HepG2 (cell line): ENCODE measurements at regions not wholly inside any gene's neighbourhood (a gene's known extent, or its start where the extent isn't known, plus 50 kb on each side); places are given as distances from the start of the nearest gene placed in this dataset.

Experiments used
- ATAC-seq: fragments of 200-7000 bp; cut with Tn5 transposase; 3 replicates; pipeline ENCODE4 v1.9.1; 2020; ENCODE audit warnings: mild to moderate bottlenecking, moderate library complexity
- BruUV-seq: library from RNA; stranded (reverse); fragments of 400-500 nt; replicated peaks from 2 replicates; lab custom pipeline; 2021; lab: Mats Ljungman, UMichigan
- CTCF ChIA-PET: fragments of 300-600 bp; formaldehyde crosslinking; extraction: SDS; loops from one replicate; lab custom pipeline; 2021; ENCODE audit warnings: low total read pairs, inconsistent platforms, low intra/inter-chr PET ratio; lab: Yijun Ruan, JAX
- POLR2A ChIA-PET: fragments of 350-600 bp; sonication (Branson Sonifier 250); formaldehyde crosslinking; loops from one replicate; lab custom pipeline; 2020; ENCODE audit warnings: antibody characterized with exemption, inconsistent platforms; lab: Yijun Ruan, JAX
- DNase-seq: peaks from one replicate; pipeline ENCODE4 v3.0.0-alpha.2; 2015; ENCODE audit warnings: low spot score
- FAIRE-seq: peaks from 3 replicates; lab custom pipeline; 2011; peaks lifted over from hg19 to GRCh38; lab: Jason Lieb, UNC
- H2AFZ ChIP-seq: one replicate; pipeline ENCODE4 v1.6.1; 2011; ENCODE audit warnings: low read length, inconsistent platforms
- H3K27ac ChIP-seq: fragments of 300-600 bp; 3 replicates; pipeline ENCODE4 v1.8.0; 2011; ENCODE audit warnings: mixed run types, mild to moderate bottlenecking, mixed read lengths, low read length, inconsistent platforms; ENCODE audit not compliant: insufficient read depth; ENCODE audit errors: extremely low read length
- H3K27me3 ChIP-seq, 2 experiments: fragments of 200-600 bp in 1 of 2; 2 replicates in 1 of 2; 3 replicates in 1 of 2; pipeline versions ENCODE4 v1.6.0 to v1.8.0; 2011; ENCODE audit warnings: low read length in 2 of 2, mild to moderate bottlenecking in 2 of 2, moderate library complexity in 2 of 2, inconsistent platforms in 1 of 2; ENCODE audit not compliant: insufficient read depth in 2 of 2, control insufficient read depth in 1 of 2
- H3K36me3 ChIP-seq, 2 experiments: fragments of 200-600 bp in 1 of 2; replicated peaks in 1 of 2; 2 replicates in 1 of 2; 3 replicates in 1 of 2; pipeline versions ENCODE4 v1.5.1 to v1.8.0; 2011; ENCODE audit warnings: low read length in 2 of 2, inconsistent platforms in 1 of 2; ENCODE audit not compliant: insufficient read depth in 2 of 2, control insufficient read depth in 1 of 2
- H3K4me1 ChIP-seq: 2 replicates; pipeline ENCODE4 v1.5.1; 2012; ENCODE audit warnings: low read length, inconsistent platforms; ENCODE audit not compliant: insufficient read depth
- H3K4me2 ChIP-seq: 2 replicates; pipeline ENCODE4 v1.6.0; 2011; ENCODE audit warnings: low read depth, low read length, inconsistent platforms
- H3K4me3 ChIP-seq, 3 experiments: fragments of 200-600 bp in 1 of 3; sonication (generic), shearing (Covaris generic) in 1 of 3; replicated peaks in 1 of 3; 2 replicates each; pipeline ENCODE4 v1.5.1; 2011 to 2016; ENCODE audit warnings: low read length in 3 of 3, inconsistent platforms in 2 of 3, low read depth in 2 of 3, mild to moderate bottlenecking in 2 of 3, control low read depth in 1 of 3, mixed read lengths in 1 of 3; ENCODE audit not compliant: insufficient read depth in 1 of 3
- H3K79me2 ChIP-seq: one replicate; pipeline ENCODE4 v1.6.1; 2011; ENCODE audit warnings: low read length, inconsistent platforms; ENCODE audit not compliant: insufficient read depth
- H3K9ac ChIP-seq: 2 replicates; pipeline ENCODE4 v1.6.0; 2011; ENCODE audit warnings: mild to moderate bottlenecking, low read depth, low read length, inconsistent platforms; ENCODE audit not compliant: insufficient read depth
- H3K9me3 ChIP-seq: 2 replicates; pipeline ENCODE4 v1.5.1; 2012; ENCODE audit warnings: mild to moderate bottlenecking, low read length
- H4K20me1 ChIP-seq: 2 replicates; pipeline ENCODE4 v1.6.0; 2011; ENCODE audit warnings: inconsistent platforms, mild to moderate bottlenecking, low read length, moderate library complexity; ENCODE audit not compliant: insufficient read depth
- EZH2 ChIP-seq: conservative IDR thresholded peaks from 2 replicates; pipeline ENCODE4 v1.6.1; 2012; ENCODE audit warnings: mild to moderate bottlenecking, low read depth, low read length, moderate library complexity
- FIP1L1 ChIP-seq: fragments of 200-400 bp; formaldehyde crosslinking; IDR thresholded peaks from 2 replicates; pipeline ENCODE4 v1.6.1; 2018; ENCODE audit warnings: low read depth, mild to moderate bottlenecking, low read length, moderate library complexity, borderline replicate concordance; ENCODE audit not compliant: insufficient read depth
- SRSF4 ChIP-seq: fragments of 200-400 bp; formaldehyde crosslinking; IDR thresholded peaks from one replicate; pipeline ENCODE4 v1.6.1; 2018; ENCODE audit warnings: mild to moderate bottlenecking, low read depth, low read length, moderate library complexity; ENCODE audit not compliant: poor library complexity, severe bottlenecking
- TRAFD1 ChIP-seq: sonication (generic); formaldehyde crosslinking; IDR thresholded peaks from 2 replicates; pipeline ENCODE4 v1.5.1; 2020; ENCODE audit warnings: missing genetic modification reagents, mild to moderate bottlenecking, borderline replicate concordance
- U2AF2 ChIP-seq: fragments of 200-400 bp; formaldehyde crosslinking; IDR thresholded peaks from 2 replicates; pipeline ENCODE4 v1.6.1; 2017; ENCODE audit warnings: low read depth, mild to moderate bottlenecking, low read length
- ZNF367 ChIP-seq: sonication (generic); formaldehyde crosslinking; IDR thresholded peaks from 2 replicates; pipeline ENCODE4 v1.4.0; 2020; ENCODE audit warnings: missing genetic modification reagents, borderline replicate concordance
- ZNF543 ChIP-seq: sonication (generic); formaldehyde crosslinking; IDR thresholded peaks from 2 replicates; pipeline ENCODE4 v1.4.0; 2020; ENCODE audit warnings: mild to moderate bottlenecking, missing genetic modification reagents
- ZNF619 ChIP-seq: sonication (generic); formaldehyde crosslinking; IDR thresholded peaks from 2 replicates; pipeline ENCODE4 v1.4.0; 2020; ENCODE audit warnings: mild to moderate bottlenecking, missing genetic modification reagents
- ZNF766 ChIP-seq: sonication (generic); formaldehyde crosslinking; IDR thresholded peaks from 2 replicates; pipeline ENCODE4 v1.5.0; 2020; ENCODE audit warnings: missing genetic modification reagents, borderline replicate concordance
- ZNF776 ChIP-seq: sonication (generic); formaldehyde crosslinking; IDR thresholded peaks from 2 replicates; pipeline ENCODE4 v1.4.0; 2020; ENCODE audit warnings: mild to moderate bottlenecking, missing genetic modification reagents
- WGBS: methylation state at CpG from one replicate; pipeline ENCODE4 v1.1.6; 2017; ENCODE audit warnings: low lambda C conversion rate; 5-methylcytosine and 5-hydroxymethylcytosine counted together
- in situ Hi-C: cut with HindIII; loops from 2 replicates; pipeline ENCODE4 v1.10.0; 2017; ENCODE audit warnings: low pct_unique_long_range_greater_than_20kb; ENCODE audit not compliant: extremely low pct_ligation_motif_present
- intact Hi-C: fragments of 100-400 bp; cut with micrococcal nuclease; formaldehyde crosslinking; loops from one replicate; pipeline ENCODE4 v1.10.0; 2022; ENCODE audit not compliant: unreplicated experiment

DNA sequence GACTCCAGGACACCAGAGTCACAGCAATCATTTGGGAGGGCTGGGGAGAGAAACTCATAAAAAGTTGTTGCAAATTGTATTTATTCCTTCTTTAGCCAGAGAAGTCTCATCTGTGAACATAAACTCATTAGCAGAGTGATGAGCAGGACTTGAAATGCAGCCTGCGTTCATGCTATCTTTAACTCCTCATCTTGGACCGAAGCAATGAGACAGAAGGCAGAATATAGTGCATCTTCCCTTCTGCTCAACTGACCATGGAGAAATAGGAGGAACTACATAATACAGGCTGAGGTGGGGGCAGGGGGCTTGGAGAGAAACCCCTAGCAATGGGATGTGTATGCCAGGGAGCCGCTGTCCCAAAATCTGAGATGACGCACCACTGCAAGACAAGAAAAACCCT is 121.8 kb upstream of the AJAP1 start:
- intact Hi-C loops: no loop called here
- Histone ChIP-seq H2AFZ (no peak overlapping the region), H4K20me1 (no peaks in the 10 kb centered on the region), H3K36me3 (no peaks in the 10 kb centered on the region), H3K27ac (no peak overlapping the region), H3K4me1 (no peaks in the 10 kb centered on the region), H3K79me2 (no peaks in the 10 kb centered on the region)
- TF ChIP-seq EZH2 (no peak), TRAFD1 (CRISPR knock-in tag) (no peak), ZNF766 (CRISPR knock-in tag) (no peak), ZNF367 (CRISPR knock-in tag) (no peak), ZNF776 (CRISPR knock-in tag) (no peak), ZNF619 (CRISPR knock-in tag) (no peak)
- TF ChIP-seq, all 625 proteins: peak for 0
- in situ Hi-C loops: no loop called here
- FAIRE-seq: no peak
- no peak for ATAC-seq
- Histone ChIP-seq H3K4me2 (no peak overlapping the region), H3K9ac (no peak overlapping the region), H3K4me3 (no peak overlapping the region), H3K9me3 (no peaks in the 10 kb centered on the region), H3K27me3 (peaks cover 5 to 15% of the 10 kb centered on the region in 2 experiments; a peak in 4 of 5 replicates)
- CTCF ChIA-PET: no interaction called here
- WGBS: 68% methylated on average over 4 of the region's 4 CpGs
- no peak for DNase-seq
- BruUV-seq: no TSS peak
- POLR2A ChIA-PET: no interaction called here

GRCh38 chr1:4546911-4547310 is 107.5 kb upstream of the AJAP1 start:
- Histone ChIP-seq H2AFZ (no peak overlapping the region), H3K4me1 (no peaks in the 10 kb centered on the region), H3K79me2 (no peaks in the 10 kb centered on the region), H3K36me3 (no peaks in the 10 kb centered on the region), H3K4me2 (no peak overlapping the region), H3K9ac (no peak overlapping the region)
- FAIRE-seq (no peak), ATAC-seq (no peak)
- intact Hi-C loops: no loop called here
- 5% methylated on average over 4 of the region's 4 CpGs for whole genome bisulfite sequencing
- CTCF ChIA-PET: no interaction called here
- in situ Hi-C loops: no loop called here
- TF ChIP-seq SRSF4 (no peak), ZNF543 (CRISPR knock-in tag) (no peak), U2AF2 (no peak), FIP1L1 (no peak)
- TF ChIP-seq, all 625 proteins: peak for 0
- POLR2A ChIA-PET: no interaction called here
- no peaks in the 10 kb centered on the region; a peak in 1 of 5 replicates for H3K27me3 ChIP-seq
- no TSS peak for BruUV-seq
- H3K9me3 ChIP-seq: no peaks in the 10 kb centered on the region
- no peak overlapping the region for H3K4me3 ChIP-seq
- no peaks in the 10 kb centered on the region for H4K20me1 ChIP-seq
- no peak for DNase-seq
- no peak overlapping the region for H3K27ac ChIP-seq
